ENCODE measurements at regions not wholly inside any gene's neighbourhood (a gene's known extent, or its start where the extent isn't known, plus 50 kb on each side); places are given as distances from the start of the nearest gene placed in this dataset.

DNA sequence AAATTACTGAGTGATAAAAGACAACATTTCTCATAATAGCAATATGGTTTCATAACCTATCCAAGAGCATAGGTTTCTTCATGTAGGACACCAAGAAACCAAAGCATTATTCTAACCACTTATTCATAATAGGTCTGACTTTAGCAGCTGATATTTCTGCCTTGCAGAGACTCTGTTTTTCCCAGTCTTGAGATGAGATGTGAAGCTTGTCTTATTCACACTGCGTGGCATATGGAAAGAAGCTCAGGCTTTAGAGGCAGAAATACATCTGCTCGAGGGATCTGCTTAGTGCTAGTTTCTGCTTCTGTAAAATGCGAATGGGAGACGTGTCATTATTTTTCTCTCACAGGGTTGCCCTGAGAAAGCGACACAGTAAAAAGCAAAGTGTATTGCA is 232.0 kb upstream of the SPRY2 start:
- TF ChIP-seq, protein P1, sequence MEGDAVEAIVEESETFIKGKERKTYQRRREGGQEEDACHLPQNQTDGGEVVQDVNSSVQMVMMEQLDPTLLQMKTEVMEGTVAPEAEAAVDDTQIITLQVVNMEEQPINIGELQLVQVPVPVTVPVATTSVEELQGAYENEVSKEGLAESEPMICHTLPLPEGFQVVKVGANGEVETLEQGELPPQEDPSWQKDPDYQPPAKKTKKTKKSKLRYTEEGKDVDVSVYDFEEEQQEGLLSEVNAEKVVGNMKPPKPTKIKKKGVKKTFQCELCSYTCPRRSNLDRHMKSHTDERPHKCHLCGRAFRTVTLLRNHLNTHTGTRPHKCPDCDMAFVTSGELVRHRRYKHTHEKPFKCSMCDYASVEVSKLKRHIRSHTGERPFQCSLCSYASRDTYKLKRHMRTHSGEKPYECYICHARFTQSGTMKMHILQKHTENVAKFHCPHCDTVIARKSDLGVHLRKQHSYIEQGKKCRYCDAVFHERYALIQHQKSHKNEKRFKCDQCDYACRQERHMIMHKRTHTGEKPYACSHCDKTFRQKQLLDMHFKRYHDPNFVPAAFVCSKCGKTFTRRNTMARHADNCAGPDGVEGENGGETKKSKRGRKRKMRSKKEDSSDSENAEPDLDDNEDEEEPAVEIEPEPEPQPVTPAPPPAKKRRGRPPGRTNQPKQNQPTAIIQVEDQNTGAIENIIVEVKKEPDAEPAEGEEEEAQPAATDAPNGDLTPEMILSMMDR (conservative IDR thresholded peaks at IDR 0.05; ENCODE audit: control insufficient read depth, insufficient read depth, low read depth, low read length), result no peak
- no peak for DNase-seq (ENCODE audit: low read depth)
- no peak overlapping the region for H3K4me3 ChIP-seq (ENCODE audit: control insufficient read depth, low read depth, low read length)

DNA sequence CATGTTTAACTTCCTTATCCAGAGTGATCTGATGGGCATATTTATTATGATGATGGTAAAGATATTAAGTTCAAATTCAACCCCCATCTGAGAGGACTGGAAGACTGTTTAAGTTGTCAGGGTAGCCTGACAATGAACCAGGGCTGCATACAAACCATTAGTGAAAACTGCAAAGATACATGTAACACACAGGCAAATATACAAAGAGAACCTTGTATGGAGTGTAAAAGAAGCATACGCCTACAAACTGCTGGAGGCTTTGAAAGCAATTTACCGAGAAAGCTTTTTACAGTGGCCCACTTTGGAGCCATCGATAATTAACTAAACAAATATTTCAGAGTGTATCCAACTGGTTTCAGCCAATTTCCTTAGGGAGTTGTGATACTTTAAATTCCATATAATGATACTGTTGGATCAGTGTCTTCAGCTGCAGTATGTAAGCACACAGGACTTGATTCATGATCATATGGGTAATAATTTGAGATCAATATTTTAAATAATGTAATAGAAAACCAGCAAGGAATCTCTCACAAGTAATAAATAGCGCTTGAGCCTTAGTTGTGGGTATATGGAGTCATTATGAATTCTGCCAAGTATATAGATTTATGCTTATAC is 231.5 kb upstream of the SPRY2 start:
- no peak for DNase-seq (ENCODE audit: low read depth)
- TF ChIP-seq, protein P1 (conservative IDR thresholded peaks at IDR 0.05; ENCODE audit: control insufficient read depth, insufficient read depth, low read depth, low read length), result no peak
- no peak overlapping the region for H3K4me3 ChIP-seq (ENCODE audit: control insufficient read depth, low read depth, low read length)

DNA sequence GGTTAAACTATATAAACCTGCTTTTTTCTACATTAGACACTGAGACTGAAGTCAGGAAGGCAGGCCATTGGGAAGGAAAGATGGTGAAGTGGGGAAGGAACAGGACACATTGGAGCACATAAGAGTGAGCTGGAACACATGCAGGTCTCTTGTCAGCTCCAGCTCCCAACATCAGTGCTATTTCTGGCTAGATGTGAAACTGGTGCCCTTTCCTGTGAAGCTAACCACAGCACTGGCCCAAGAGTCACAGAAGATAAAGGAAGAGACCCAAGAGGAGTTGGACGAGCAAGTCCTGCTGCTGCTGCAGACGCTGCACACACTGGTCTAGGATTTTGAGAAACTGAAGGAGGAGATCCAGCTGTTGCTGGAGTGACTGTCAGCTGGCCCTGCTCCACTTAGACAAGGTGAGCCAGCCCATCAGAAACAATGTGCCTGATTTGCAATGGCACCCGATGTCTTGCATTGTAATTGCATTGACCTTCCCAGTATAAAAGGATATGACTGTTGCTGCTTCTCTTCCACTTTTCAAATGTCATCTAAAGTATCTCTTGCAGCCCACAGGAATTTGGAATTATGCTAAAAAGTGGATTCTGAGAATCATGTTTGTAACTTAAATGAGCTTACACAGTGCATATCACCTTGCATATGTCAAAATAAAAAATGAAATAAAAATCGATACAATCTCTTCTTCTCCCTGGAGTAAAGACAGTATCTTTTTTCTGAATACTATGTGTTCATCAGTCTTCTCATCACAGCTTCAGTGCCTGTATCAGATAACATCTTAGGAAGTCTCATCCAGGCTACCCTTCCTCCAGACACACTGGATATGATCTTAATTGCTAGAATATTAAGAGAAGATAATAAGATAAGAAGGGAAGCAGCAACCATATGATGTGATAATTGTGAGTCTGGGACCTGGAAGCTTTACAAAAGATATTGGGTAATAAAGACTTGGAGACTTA is 230.7 kb upstream of the SPRY2 start:
- TF ChIP-seq, protein P1 (conservative IDR thresholded peaks at IDR 0.05; ENCODE audit: control insufficient read depth, insufficient read depth, low read depth, low read length), result no peak
- no peak overlapping the region for H3K4me3 ChIP-seq (ENCODE audit: control insufficient read depth, low read depth, low read length)
- no peak for DNase-seq (ENCODE audit: low read depth)

DNA sequence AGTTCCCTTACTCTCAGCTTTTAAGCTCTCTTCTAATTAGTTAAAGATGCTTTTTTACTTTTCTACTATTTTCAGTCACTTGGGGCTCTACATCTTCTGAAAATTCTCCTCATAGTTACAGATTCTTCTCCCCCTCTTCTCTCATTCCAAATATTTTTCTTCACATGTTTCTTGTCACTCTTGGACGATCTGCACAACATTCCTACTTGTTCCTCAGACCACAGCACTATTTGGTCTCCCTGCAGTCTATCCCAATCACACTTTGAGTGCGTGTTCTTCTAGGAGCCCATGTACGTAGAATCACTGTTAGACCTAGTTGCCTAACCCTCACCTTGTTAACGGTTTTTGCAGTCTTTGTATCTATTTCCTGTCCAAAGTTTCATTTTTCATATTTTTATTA is 222.5 kb upstream of the SPRY2 start:
- H3K4me3 ChIP-seq (ENCODE audit: control insufficient read depth, low read depth, low read length), result no peak overlapping the region
- DNase-seq (ENCODE audit: low read depth), result no peak
- TF ChIP-seq, protein P1 (conservative IDR thresholded peaks at IDR 0.05; ENCODE audit: control insufficient read depth, insufficient read depth, low read depth, low read length), result no peak

DNA sequence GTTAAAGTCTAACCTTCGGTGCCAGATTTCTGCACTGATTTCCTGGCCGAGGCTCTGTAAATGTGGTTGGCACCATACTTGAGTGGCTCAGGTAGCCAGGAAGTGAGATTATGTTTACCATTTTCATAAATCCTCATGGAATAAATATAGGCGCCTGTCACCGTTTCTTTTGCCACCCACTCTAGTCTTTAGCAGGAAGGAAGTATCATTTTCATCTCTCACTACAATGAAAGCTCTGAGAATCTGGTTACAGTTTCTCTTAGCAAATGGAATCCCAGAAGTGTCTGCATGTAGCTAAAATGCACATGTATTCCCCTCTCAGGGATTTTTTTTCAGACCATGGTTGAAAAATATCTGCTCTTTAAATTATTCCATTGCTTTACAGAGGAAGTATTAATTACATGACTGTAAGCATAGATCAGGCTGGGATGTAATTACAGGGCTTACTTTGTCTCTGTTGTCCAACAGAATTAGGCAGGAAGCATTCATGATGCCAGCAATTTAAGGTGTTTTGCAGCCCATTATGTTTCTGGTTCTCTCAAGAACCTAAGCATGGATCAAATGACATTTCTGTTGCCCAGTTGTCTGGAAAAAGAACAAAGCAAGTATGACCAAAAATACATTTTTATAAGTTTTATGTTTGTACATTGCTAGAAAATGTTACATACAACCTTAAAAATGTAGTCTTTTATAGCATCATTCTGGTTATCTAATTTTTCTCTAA is 221.7 kb upstream of the SPRY2 start:
- DNase-seq (ENCODE audit: low read depth), result no peak
- TF ChIP-seq, protein P1 (conservative IDR thresholded peaks at IDR 0.05; ENCODE audit: control insufficient read depth, insufficient read depth, low read depth, low read length), result no peak
- no peak overlapping the region for H3K4me3 ChIP-seq (ENCODE audit: control insufficient read depth, low read depth, low read length)

DNA sequence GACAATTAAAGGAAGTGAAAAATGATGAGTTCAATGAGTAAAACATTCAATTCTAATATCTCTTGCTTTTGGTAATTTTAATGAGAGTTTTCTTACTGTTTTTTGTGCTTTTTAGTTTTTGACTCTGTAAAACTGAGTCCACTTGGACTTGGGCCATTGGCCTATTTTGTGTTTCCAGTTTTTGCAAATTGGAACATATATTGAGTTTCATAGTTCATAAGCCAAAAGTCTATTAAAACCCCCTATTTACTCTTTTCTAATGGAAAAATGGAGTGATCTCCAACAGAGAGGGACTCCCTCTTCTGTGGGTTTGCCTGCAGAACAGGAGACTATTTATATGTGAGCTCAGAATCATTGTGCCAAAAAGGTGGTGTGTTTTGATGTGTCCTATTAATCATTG is 219.7 kb upstream of the SPRY2 start:
- TF ChIP-seq, protein P1 (conservative IDR thresholded peaks at IDR 0.05; ENCODE audit: control insufficient read depth, insufficient read depth, low read depth, low read length), result no peak
- DNase-seq (ENCODE audit: low read depth), result no peak
- no peak overlapping the region for H3K4me3 ChIP-seq (ENCODE audit: control insufficient read depth, low read depth, low read length)

Data from fibroblast of mammary gland (primary cell).